ENCODE measurements at regions not wholly inside any gene's neighbourhood (a gene's known extent, or its start where the extent isn't known, plus 50 kb on each side); places are given as distances from the start of the nearest gene placed in this dataset.
"Not testable (repeated sequence)": the region's sequence is repeated elsewhere in the genome, so short reads cannot be mapped to it uniquely, and the experiment has no call there.

- CTCF ChIA-PET: no interaction called here
Observed at GRCh38 chr5:165397516-165397915, 1892.1 kb downstream of the MAT2B start.

DNA sequence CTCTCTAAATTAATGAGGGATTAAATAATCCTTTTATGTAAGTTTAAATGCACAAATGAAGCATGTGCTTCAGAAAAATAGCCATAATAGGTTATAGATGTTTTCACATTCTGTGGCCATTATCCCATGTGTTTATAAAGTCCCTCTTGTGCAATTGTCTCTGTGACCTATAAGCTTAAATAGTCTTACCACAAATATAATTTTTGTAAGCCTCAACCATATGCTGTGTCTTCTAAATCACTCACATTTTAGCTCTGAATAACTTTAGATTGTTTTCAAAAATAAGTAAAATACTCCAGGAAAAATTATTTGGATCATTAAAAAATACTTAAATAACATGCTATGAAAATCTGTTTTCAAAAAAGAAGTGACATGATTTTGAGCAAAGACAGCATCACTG is 1894.7 kb downstream of the MAT2B start:
- no peak overlapping the region for H3K4me3 Mint-ChIP-seq
- H3K9me3 Mint-ChIP-seq: peaks cover 13% of the 10 kb centered on the region
- POLR2A ChIA-PET: no interaction called here
- DNase-seq: no peak
- CTCF ChIA-PET: no interaction called here
- no peaks in the 10 kb centered on the region for H3K36me3 Mint-ChIP-seq
- H3K27ac Mint-ChIP-seq: no peak overlapping the region
- intact Hi-C loops (cut with micrococcal nuclease): no loop called here
- H3K27me3 Mint-ChIP-seq: no peaks in the 10 kb centered on the region
- H3K4me1 Mint-ChIP-seq (ENCODE audit: low read depth): no peaks in the 10 kb centered on the region

More at GRCh38 chr5:165397516-165397915, 1892.1 kb downstream of the MAT2B start:
- intact Hi-C loops (cut with micrococcal nuclease): no loop called here
- Mint-ChIP-seq H3K36me3 (no peaks in the 10 kb centered on the region), H3K27ac (no peak overlapping the region), H3K4me1 (ENCODE audit: low read depth) (no peaks in the 10 kb centered on the region), H3K27me3 (no peaks in the 10 kb centered on the region), H3K9me3 (peaks cover 17% of the 10 kb centered on the region), H3K4me3 (no peak overlapping the region)
- POLR2A ChIA-PET: no interaction called here
- no peak for DNase-seq

DNA sequence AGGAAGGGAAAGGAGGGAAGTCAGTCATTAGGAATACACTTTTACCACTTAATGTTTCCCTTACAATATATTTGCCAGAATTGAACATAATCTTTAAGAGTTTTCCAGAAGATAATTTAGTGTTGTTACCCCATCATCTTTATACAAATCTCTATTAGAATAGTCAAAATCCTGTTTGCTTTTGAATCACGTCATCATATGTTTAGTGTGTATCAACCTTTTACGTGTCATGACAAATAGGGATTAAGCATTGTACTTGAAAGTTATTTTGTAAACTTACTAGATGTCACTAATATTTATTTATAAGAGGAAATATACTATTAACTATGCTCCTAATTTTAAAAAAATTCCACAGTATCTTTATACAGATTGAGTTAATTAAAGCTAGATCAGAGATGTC is 1899.5 kb downstream of the MAT2B start:
- intact Hi-C loops (cut with micrococcal nuclease): no loop called here
- ChIA-PET POLR2A (no interaction called here), CTCF (no interaction called here)
- Mint-ChIP-seq H3K36me3 (no peaks in the 10 kb centered on the region), H3K4me3 (no peak overlapping the region), H3K27me3 (no peaks in the 10 kb centered on the region), H3K27ac (no peak overlapping the region), H3K4me1 (ENCODE audit: low read depth) (no peaks in the 10 kb centered on the region), H3K9me3 (peaks cover 22% of the 10 kb centered on the region)
- DNase-seq: no peak

DNA sequence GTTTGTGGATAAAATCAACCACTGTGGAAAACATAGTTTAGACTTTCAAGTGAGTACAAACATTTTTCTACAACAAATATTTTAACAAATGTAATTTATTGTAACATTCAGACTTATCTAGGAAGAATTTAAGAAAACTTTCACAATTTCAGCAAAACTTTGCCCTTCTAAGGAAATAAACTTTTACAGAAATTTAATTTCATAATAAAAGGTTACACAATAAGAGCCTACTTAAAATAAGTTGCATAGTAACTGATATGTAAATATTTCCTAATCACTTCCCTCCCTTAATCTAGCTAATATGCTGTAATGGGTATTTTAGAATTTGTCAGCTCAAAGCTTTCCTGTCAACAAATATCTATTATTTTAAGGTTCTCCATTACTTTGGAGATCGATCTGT is 1899.9 kb downstream of the MAT2B start:
- Mint-ChIP-seq H3K27ac (no peak overlapping the region), H3K9me3 (peaks cover 22% of the 10 kb centered on the region), H3K27me3 (no peaks in the 10 kb centered on the region), H3K4me3 (no peak overlapping the region), H3K4me1 (ENCODE audit: low read depth) (no peaks in the 10 kb centered on the region), H3K36me3 (no peaks in the 10 kb centered on the region)
- POLR2A ChIA-PET: no interaction called here
- DNase-seq: no peak
- intact Hi-C loops (cut with micrococcal nuclease): no loop called here
- CTCF ChIA-PET: no interaction called here

DNA sequence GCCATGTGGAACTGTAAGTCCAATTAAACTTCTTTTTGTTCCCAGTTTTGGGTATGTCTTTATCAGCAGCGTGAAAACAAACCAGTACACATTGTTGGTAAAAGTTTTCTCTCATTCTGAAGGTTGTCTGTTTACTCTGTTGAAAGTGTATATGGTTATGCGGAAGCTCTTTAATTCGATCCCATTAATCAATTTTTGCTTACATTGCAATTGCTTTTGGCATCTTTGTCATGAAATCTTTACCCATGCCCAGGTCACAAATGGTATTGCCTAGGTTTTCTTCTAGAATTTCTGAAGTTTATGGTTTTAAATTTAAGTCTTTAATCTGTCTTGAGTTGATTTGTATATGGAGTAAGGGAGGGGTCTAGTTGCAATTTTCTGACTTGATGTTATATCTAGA is 1901.9 kb downstream of the MAT2B start:
- H3K27me3 Mint-ChIP-seq: no peaks in the 10 kb centered on the region
- no peak overlapping the region for H3K27ac Mint-ChIP-seq
- CTCF ChIA-PET: no interaction called here
- POLR2A ChIA-PET: no interaction called here
- no peaks in the 10 kb centered on the region for H3K36me3 Mint-ChIP-seq
- H3K4me1 Mint-ChIP-seq (ENCODE audit: low read depth): no peaks in the 10 kb centered on the region
- intact Hi-C loops (cut with micrococcal nuclease): no loop called here
- no peak for DNase-seq
- peaks cover 22% of the 10 kb centered on the region for H3K9me3 Mint-ChIP-seq
- H3K4me3 Mint-ChIP-seq: no peak overlapping the region

DNA sequence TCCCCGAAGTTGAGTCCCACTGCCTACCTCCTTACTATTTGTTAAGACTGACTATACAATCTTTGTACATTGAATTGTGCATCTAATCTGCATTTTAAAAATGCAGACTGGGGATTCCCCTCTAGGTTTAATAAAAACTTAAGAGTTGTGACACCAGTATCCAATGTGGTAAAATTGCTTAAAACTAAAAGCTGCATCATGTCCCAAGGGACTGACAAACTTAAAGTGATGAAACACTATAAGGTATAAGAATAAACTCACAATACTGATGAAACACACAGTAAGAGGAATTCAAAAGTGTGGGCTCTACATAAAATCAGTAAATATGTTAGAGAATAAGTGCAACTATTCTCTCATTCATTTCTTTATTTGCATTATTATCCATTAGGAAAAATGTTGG is 1905.1 kb downstream of the MAT2B start:
- peaks cover 24% of the 10 kb centered on the region for H3K9me3 Mint-ChIP-seq
- H3K36me3 Mint-ChIP-seq: no peaks in the 10 kb centered on the region
- intact Hi-C loops (cut with micrococcal nuclease): no loop called here
- DNase-seq: no peak
- no peaks in the 10 kb centered on the region for H3K27me3 Mint-ChIP-seq
- ChIA-PET POLR2A (no interaction called here), CTCF (no interaction called here)
- H3K4me1 Mint-ChIP-seq (ENCODE audit: low read depth): no peaks in the 10 kb centered on the region
- H3K4me3 Mint-ChIP-seq: no peak overlapping the region
- H3K27ac Mint-ChIP-seq: no peak overlapping the region

- H3K9me3 Mint-ChIP-seq: peaks cover 18% of the 10 kb centered on the region
- H3K27ac Mint-ChIP-seq; intact Hi-C loops (cut with micrococcal nuclease); POLR2A ChIA-PET; H3K4me1 Mint-ChIP-seq (ENCODE audit: low read depth); H3K36me3 Mint-ChIP-seq; H3K4me3 Mint-ChIP-seq; CTCF ChIA-PET; DNase-seq; H3K27me3 Mint-ChIP-seq: not testable (repeated sequence)
Observed at GRCh38 chr5:165411532-165411931, 1906.1 kb downstream of the MAT2B start.

DNA sequence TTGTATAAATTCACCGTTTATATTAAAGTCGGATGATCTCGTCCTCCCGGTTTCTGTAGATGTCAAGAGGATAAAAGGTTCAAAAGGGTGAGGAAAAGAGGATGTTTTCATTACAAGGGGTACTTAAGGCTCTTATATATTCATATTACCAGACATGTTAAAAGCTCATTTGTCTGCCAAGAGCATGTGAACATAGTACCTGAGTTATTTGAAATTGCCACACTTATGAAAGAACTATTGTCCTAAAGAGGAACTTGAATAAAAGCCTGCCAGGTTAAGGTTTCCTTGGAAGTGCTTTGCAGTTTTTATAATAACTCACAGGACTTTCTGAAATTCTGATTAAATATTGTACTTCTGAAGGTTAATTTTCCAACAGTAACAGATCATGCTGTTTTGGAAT is 1915.1 kb downstream of the MAT2B start:
- intact Hi-C loops (cut with micrococcal nuclease): no loop called here
- peaks cover 28% of the 10 kb centered on the region for H3K9me3 Mint-ChIP-seq
- DNase-seq: no peak
- POLR2A ChIA-PET: no interaction called here
- no peaks in the 10 kb centered on the region for H3K27me3 Mint-ChIP-seq
- H3K4me1 Mint-ChIP-seq (ENCODE audit: low read depth): no peaks in the 10 kb centered on the region
- no peak overlapping the region for H3K27ac Mint-ChIP-seq
- no peak overlapping the region for H3K4me3 Mint-ChIP-seq
- CTCF ChIA-PET: no interaction called here
- H3K36me3 Mint-ChIP-seq: no peaks in the 10 kb centered on the region

GRCh38 chr5:165423697-165424299 is 1918.4 kb downstream of the MAT2B start:
- intact Hi-C loops (cut with micrococcal nuclease): no loop called here
- H3K4me1 Mint-ChIP-seq (ENCODE audit: low read depth): no peaks in the 10 kb centered on the region
- DNase-seq: no peak
- ChIA-PET CTCF (no interaction called here), POLR2A (interaction anchor here (0.9 kb wide), 1 partner anchor 8 kb away, joined by 4 read pairs; no protein-coding TSS in a partner anchor)
- H3K36me3 Mint-ChIP-seq: no peaks in the 10 kb centered on the region
- H3K4me3 Mint-ChIP-seq: no peak overlapping the region
- H3K9me3 Mint-ChIP-seq: peaks cover 30% of the 10 kb centered on the region
- no peak overlapping the region for H3K27ac Mint-ChIP-seq
- H3K27me3 Mint-ChIP-seq: no peaks in the 10 kb centered on the region

DNA sequence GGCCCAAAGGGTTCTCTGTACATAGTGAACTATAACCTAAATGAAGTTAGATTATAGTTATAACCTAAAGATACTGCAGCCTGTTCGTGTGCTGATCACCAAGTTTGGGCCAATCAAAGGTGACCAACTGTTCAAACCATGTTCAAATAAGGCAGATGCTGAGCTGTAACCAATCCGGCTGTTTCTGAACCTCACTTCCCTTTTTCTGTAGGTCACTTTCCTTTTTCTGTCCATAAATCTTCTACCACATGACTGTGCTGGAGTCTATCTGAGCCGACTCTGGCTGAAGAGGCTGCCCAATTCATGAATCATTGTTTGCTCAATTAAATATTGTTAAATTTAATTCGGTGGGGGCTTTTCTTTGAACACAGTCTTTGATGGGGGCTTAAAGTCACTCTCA is 1920.2 kb downstream of the MAT2B start:
- intact Hi-C loops (cut with micrococcal nuclease): no loop called here
- DNase-seq: no peak
- ChIA-PET POLR2A (no interaction called here), CTCF (no interaction called here)
- no peaks in the 10 kb centered on the region for H3K36me3 Mint-ChIP-seq
- H3K27ac Mint-ChIP-seq: no peak overlapping the region
- H3K4me3 Mint-ChIP-seq: no peak overlapping the region
- no peaks in the 10 kb centered on the region for H3K4me1 Mint-ChIP-seq (ENCODE audit: low read depth)
- peaks cover 29% of the 10 kb centered on the region for H3K9me3 Mint-ChIP-seq
- no peaks in the 10 kb centered on the region for H3K27me3 Mint-ChIP-seq

DNA sequence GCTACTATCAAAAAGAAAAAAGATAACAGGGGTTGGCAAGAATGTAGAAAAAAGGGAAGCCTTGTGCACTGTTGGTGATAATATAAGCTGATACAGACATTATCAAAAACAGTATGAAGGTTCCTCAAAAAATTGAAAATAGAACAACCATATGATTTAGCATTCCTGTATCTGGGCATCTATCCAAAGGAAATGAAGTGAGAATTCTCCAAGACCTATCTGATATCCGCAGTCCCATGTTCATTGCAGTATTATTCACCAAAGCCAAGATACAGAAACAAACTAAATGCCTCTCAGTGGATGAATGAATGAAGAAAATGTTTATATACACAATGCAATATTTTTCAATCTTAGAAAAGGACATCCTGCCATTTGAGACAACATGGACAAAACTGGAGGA is 1943.3 kb downstream of the MAT2B start:
- no peak overlapping the region for H3K4me3 Mint-ChIP-seq
- intact Hi-C loops (cut with micrococcal nuclease): no loop called here
- DNase-seq: no peak
- POLR2A ChIA-PET: no interaction called here
- no peaks in the 10 kb centered on the region for H3K36me3 Mint-ChIP-seq
- no peak overlapping the region for H3K27ac Mint-ChIP-seq
- peaks cover 12% of the 10 kb centered on the region for H3K9me3 Mint-ChIP-seq
- H3K27me3 Mint-ChIP-seq: no peaks in the 10 kb centered on the region
- no peaks in the 10 kb centered on the region for H3K4me1 Mint-ChIP-seq (ENCODE audit: low read depth)
- CTCF ChIA-PET: no interaction called here

GRCh38 chr5:165457859-165458481 is 1952.6 kb downstream of the MAT2B start:
- no peaks in the 10 kb centered on the region for H3K36me3 Mint-ChIP-seq
- DNase-seq: no peak

DNA sequence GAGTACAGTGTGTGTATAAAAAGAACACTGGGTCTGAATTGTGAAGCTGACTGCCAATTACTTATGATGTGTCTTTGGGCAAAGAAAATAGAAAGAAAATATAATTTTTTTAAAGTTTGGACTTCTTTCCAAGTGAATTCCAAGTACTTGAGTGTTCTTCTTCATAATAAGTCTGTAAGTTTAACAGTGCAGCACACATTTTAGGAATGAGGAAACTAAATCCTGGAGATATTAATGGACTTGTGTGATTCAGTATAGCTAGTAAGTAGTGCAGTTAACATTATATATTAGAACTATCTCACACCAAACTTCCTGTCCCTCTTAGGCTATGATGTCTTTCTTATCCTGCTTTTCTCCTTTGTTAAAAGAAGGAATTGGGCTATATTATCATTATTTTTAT is 1953.8 kb downstream of the MAT2B start:
- Mint-ChIP-seq H3K27ac (no peak overlapping the region), H3K36me3 (no peaks in the 10 kb centered on the region), H3K4me3 (no peak overlapping the region), H3K9me3 (peaks cover 6% of the 10 kb centered on the region), H3K27me3 (no peaks in the 10 kb centered on the region), H3K4me1 (ENCODE audit: low read depth) (no peaks in the 10 kb centered on the region)
- CTCF ChIA-PET: no interaction called here
- intact Hi-C loops (cut with micrococcal nuclease): no loop called here
- no peak for DNase-seq
- POLR2A ChIA-PET: no interaction called here

More at GRCh38 chr5:165457859-165458481, 1952.6 kb downstream of the MAT2B start:
- H3K4me3 Mint-ChIP-seq: no peak overlapping the region
- no peaks in the 10 kb centered on the region for H3K4me1 Mint-ChIP-seq (ENCODE audit: low read depth)
- intact Hi-C loops (cut with micrococcal nuclease): no loop called here
- ChIA-PET CTCF (no interaction called here), POLR2A (no interaction called here)
- H3K27me3 Mint-ChIP-seq: no peaks in the 10 kb centered on the region
- peaks cover 2% of the 10 kb centered on the region for H3K9me3 Mint-ChIP-seq
- H3K27ac Mint-ChIP-seq: no peak overlapping the region
